ENCODE measurements at regions not wholly inside any gene's neighbourhood (a gene's known extent, or its start where the extent isn't known, plus 50 kb on each side); places are given as distances from the start of the nearest gene placed in this dataset.

GRCh38 chr6:154909821-154910220, 85.3 kb upstream of the TIAM2 start:
- peak overlapping the region; percentile 52; the same call in 1 of the 2 replicates for H3K27ac ChIP-seq (ENCODE audit: low read depth, low read length)
- H3K36me3 ChIP-seq (ENCODE audit: control insufficient read depth in 2 of 4, insufficient read depth in 4 of 4, low read length in 3 of 4), result peaks cover 0 to 4% (median 0%) of the 10 kb centered on the region in 4 experiments; a peak in 1 of 8 replicates
- H4K91ac ChIP-seq (replicated peaks; ENCODE audit: insufficient read length, low read length), result no peak overlapping the region
- no peaks in the 10 kb centered on the region for H3K9me3 ChIP-seq (ENCODE audit: insufficient read depth in 2 of 2, low read depth in 1 of 2, low read length in 1 of 2)
- H3K18ac ChIP-seq (ENCODE audit: extremely low read depth, low read length), result no peak overlapping the region
- no peak overlapping the region for H2BK15ac ChIP-seq (ENCODE audit: low read length)
- H3K79me1 ChIP-seq (ENCODE audit: low read depth, low read length), result no peaks in the 10 kb centered on the region
- H3K4ac ChIP-seq (replicated peaks; ENCODE audit: insufficient read length, low read depth, low read length), result no peak overlapping the region
- no peak overlapping the region for H2BK5ac ChIP-seq (ENCODE audit: low read depth, low read length)
- H3K14ac ChIP-seq (ENCODE audit: insufficient read length), result no peak overlapping the region
- no peaks in the 10 kb centered on the region for H3K23me2 ChIP-seq (ENCODE audit: low read depth, low read length)
- peak; percentile 75 for FAIRE-seq
- H3K23ac ChIP-seq (ENCODE audit: insufficient read length), result no peak overlapping the region
- no peaks in the 10 kb centered on the region for H4K20me1 ChIP-seq (replicated peaks in 1 of 2; ENCODE audit: control insufficient read depth in 1 of 2, insufficient read depth in 2 of 2, low read length in 2 of 2)
- H4K5ac ChIP-seq (ENCODE audit: insufficient read length, low read depth, low read length), result peak overlapping the region; percentile 11
- no peaks in the 10 kb centered on the region for H3K27me3 ChIP-seq (replicated peaks in 1 of 4; ENCODE audit: control insufficient read depth in 3 of 4, extremely low read depth in 1 of 4, insufficient read depth in 3 of 4, low read length in 3 of 4)
- H3K56ac ChIP-seq (replicated peaks; ENCODE audit: insufficient read length, low read depth, low read length), result no peak overlapping the region
- no peaks in the 10 kb centered on the region for H3K79me2 ChIP-seq (ENCODE audit: control insufficient read depth in 1 of 2, insufficient read depth in 2 of 2, low read length in 2 of 2)
- H3K9ac ChIP-seq (replicated peaks in 1 of 4; ENCODE audit: extremely low read depth in 1 of 4, low read depth in 3 of 4, low read length in 3 of 4), result no peak overlapping the region; a peak in 1 of 7 replicates
- no peak overlapping the region for H2BK120ac ChIP-seq (replicated peaks; ENCODE audit: low read depth, low read length)
- DNase-seq (ENCODE audit: low read depth in 1 of 2, low spot score in 2 of 2), result no peak
- H3K4me2 ChIP-seq (ENCODE audit: insufficient read depth in 1 of 2, low read depth in 2 of 2, low read length in 2 of 2), result peak overlapping the region; percentile 36 to 54
- no peak overlapping the region for H2BK20ac ChIP-seq (ENCODE audit: low read length)
- ChIA-PET POLR2A (ENCODE audit: partially characterized antibody) (interaction anchor here (0.6 kb wide), 1 partner anchor 9 kb away, joined by 3 read pairs; no protein-coding TSS in a partner anchor), CTCF (ENCODE audit: partially characterized antibody) (interaction anchor here (0.7 to 1.4 kb wide), 7 partner anchors 8 to 264 kb away, joined by 3 to 4 read pairs (median 4); no protein-coding TSS in a partner anchor)
- peaks cover 0 to 7% (median 4%) of the 10 kb centered on the region in 4 experiments; a peak in 4 of 7 replicates for H3K4me1 ChIP-seq (replicated peaks in 1 of 4; ENCODE audit: control insufficient read depth in 3 of 4, insufficient read depth in 4 of 4, low read length in 3 of 4)
- H2AK5ac ChIP-seq (ENCODE audit: low read depth, low read length), result no peak overlapping the region
- H3K4me3 ChIP-seq (ENCODE audit: extremely low read depth in 1 of 4, insufficient read depth in 2 of 4, low read depth in 3 of 4, low read length in 4 of 4), result peak overlapping the region in 1 of 4 experiments; percentile 39; a peak in 2 of 8 replicates
- H4K8ac ChIP-seq (ENCODE audit: extremely low read depth, insufficient read depth, low read length), result no peak overlapping the region
- 52% methylated on average over 7 of the region's 7 CpGs; no CpG with 5 or more reads in 1 of the 2 experiments for WGBS, 2 experiments (ENCODE audit: extremely low coverage in 1 of 2, insufficient coverage in 1 of 2, insufficient read length in 1 of 2, insufficient replicate concordance in 2 of 2, low coverage in 1 of 2, low lambda C conversion rate in 2 of 2, missing lambda C conversion rate in 1 of 2)
- H2AFZ ChIP-seq (ENCODE audit: low read length), result peak overlapping the region; percentile 45; the same call in 1 of the 2 replicates
- peak overlapping the region; percentile 2; the same call in 1 of the 2 replicates for H2BK12ac ChIP-seq (ENCODE audit: low read depth, low read length)
- TF ChIP-seq CHD2 (IDR thresholded peaks at IDR 0.05; ENCODE audit: low read length), result no peak
- peak; percentile 49; the same call in 1 of the 2 replicates for TF ChIP-seq CEBPB (IDR thresholded peaks at IDR 0.05; ENCODE audit: low read depth, low read length)
- TF ChIP-seq BRCA1 (IDR thresholded peaks at IDR 0.05; ENCODE audit: low read depth, low read length), result no peak

Data from H1 (cell line).